NB4 (cell line): ENCODE measurements at regions not wholly inside any gene's neighbourhood (a gene's known extent, or its start where the extent isn't known, plus 50 kb on each side); places are given as distances from the start of the nearest gene placed in this dataset.

Source experiments
- MYC ChIP-seq: IDR thresholded peaks from 2 replicates; pipeline ENCODE4 v1.6.1; 2011; ENCODE audit warnings: low read depth, low read length
- POLR2A ChIP-seq: IDR thresholded peaks from 2 replicates; pipeline ENCODE4 v1.6.1; 2011; ENCODE audit warnings: mild to moderate bottlenecking; ENCODE audit not compliant: insufficient read length; ENCODE audit errors: extremely low read depth
- TF ChIP-seq, protein P1 (sequence below): IDR thresholded peaks from one replicate; pipeline ENCODE4 v1.5.1; 2012; ENCODE audit warnings: low read depth, low read length
- TF ChIP-seq, protein P2 (sequence below): IDR thresholded peaks from 2 replicates; pipeline ENCODE4 v1.6.1; 2011; ENCODE audit warnings: low read depth, low read length

DNA sequence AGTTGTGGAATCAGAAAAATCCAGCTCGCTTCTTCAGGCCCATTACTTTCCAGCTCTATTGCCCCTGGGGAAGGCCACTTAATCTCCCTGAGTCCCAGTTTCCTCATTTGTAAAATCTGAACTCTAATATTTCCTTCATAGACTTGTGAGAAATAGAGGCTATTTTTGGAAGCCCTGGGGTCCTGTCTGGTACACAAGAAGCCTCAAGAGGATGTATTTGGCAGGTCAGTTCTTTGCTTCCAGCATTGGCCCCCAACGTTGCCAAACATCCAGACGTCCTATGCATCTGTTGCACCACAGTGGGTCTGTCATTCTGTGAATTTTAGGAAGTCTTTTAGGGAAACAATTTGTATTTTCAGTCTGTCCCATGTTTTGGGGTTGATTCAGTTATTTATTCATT is 525.9 kb downstream of the EBF1 start:
- TF ChIP-seq, protein P1, sequence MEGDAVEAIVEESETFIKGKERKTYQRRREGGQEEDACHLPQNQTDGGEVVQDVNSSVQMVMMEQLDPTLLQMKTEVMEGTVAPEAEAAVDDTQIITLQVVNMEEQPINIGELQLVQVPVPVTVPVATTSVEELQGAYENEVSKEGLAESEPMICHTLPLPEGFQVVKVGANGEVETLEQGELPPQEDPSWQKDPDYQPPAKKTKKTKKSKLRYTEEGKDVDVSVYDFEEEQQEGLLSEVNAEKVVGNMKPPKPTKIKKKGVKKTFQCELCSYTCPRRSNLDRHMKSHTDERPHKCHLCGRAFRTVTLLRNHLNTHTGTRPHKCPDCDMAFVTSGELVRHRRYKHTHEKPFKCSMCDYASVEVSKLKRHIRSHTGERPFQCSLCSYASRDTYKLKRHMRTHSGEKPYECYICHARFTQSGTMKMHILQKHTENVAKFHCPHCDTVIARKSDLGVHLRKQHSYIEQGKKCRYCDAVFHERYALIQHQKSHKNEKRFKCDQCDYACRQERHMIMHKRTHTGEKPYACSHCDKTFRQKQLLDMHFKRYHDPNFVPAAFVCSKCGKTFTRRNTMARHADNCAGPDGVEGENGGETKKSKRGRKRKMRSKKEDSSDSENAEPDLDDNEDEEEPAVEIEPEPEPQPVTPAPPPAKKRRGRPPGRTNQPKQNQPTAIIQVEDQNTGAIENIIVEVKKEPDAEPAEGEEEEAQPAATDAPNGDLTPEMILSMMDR = no peak
- TF ChIP-seq POLR2A (no peak), MYC (no peak)
- TF ChIP-seq, protein P2, sequence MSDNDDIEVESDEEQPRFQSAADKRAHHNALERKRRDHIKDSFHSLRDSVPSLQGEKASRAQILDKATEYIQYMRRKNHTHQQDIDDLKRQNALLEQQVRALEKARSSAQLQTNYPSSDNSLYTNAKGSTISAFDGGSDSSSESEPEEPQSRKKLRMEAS = no peak
